ENCODE measurements at regions not wholly inside any gene's neighbourhood (a gene's known extent, or its start where the extent isn't known, plus 50 kb on each side); places are given as distances from the start of the nearest gene placed in this dataset.
A peak's percentile ranks its signal among the peaks of the same experiment; 100 is the strongest.
"Not testable (repeated sequence)": the region's sequence is repeated elsewhere in the genome, so short reads cannot be mapped to it uniquely, and the experiment has no call there.

GRCh38 chr10:44264244-44264643, 120.7 kb downstream of the CXCL12 start:
- Mint-ChIP-seq H3K27me3 (peaks cover 17% of the 10 kb centered on the region), H3K9me3 (peaks cover 11% of the 10 kb centered on the region), H3K4me3 (no peak overlapping the region), H3K27ac (no peak overlapping the region), H3K36me3 (ENCODE audit: low read depth) (no peaks in the 10 kb centered on the region), H3K4me1 (ENCODE audit: low read depth) (no peaks in the 10 kb centered on the region)
- DNase-seq, result no peak

- peaks cover 17% of the 10 kb centered on the region for H3K27me3 Mint-ChIP-seq
- H3K27ac Mint-ChIP-seq, result no peak overlapping the region
- no peaks in the 10 kb centered on the region for H3K4me1 Mint-ChIP-seq (ENCODE audit: low read depth)
- DNase-seq, result no peak
- peaks cover 11% of the 10 kb centered on the region for H3K9me3 Mint-ChIP-seq
- H3K4me3 Mint-ChIP-seq, result no peak overlapping the region
- H3K36me3 Mint-ChIP-seq (ENCODE audit: low read depth), result no peaks in the 10 kb centered on the region
Measured at GRCh38 chr10:44263771-44264170, 121.1 kb downstream of the CXCL12 start.

GRCh38 chr10:44262551-44263251, 122.2 kb downstream of the CXCL12 start:
- H3K4me3 Mint-ChIP-seq, result no peak overlapping the region

GRCh38 chr10:44261710-44262455, 123.0 kb downstream of the CXCL12 start:
- no peak overlapping the region for H3K4me3 Mint-ChIP-seq
- H3K4me1 Mint-ChIP-seq (ENCODE audit: low read depth), result no peaks in the 10 kb centered on the region
- no peak overlapping the region for H3K27ac Mint-ChIP-seq
- no peaks in the 10 kb centered on the region for H3K36me3 Mint-ChIP-seq (ENCODE audit: low read depth)
- peaks cover 5% of the 10 kb centered on the region for H3K9me3 Mint-ChIP-seq
- no peak for DNase-seq
- peaks cover 15% of the 10 kb centered on the region for H3K27me3 Mint-ChIP-seq

More at GRCh38 chr10:44262551-44263251, 122.2 kb downstream of the CXCL12 start:
- H3K27ac Mint-ChIP-seq, result peak overlapping the region; percentile 37
- peaks cover 6% of the 10 kb centered on the region for H3K9me3 Mint-ChIP-seq
- DNase-seq, result no peak
- no peaks in the 10 kb centered on the region for H3K4me1 Mint-ChIP-seq (ENCODE audit: low read depth)
- peaks cover 13% of the 10 kb centered on the region for H3K27me3 Mint-ChIP-seq
- H3K36me3 Mint-ChIP-seq (ENCODE audit: low read depth), result no peaks in the 10 kb centered on the region

GRCh38 chr10:44261296-44261695, 123.6 kb downstream of the CXCL12 start:
- no peak overlapping the region for H3K27ac Mint-ChIP-seq
- no peak overlapping the region for H3K4me3 Mint-ChIP-seq
- peaks cover 10% of the 10 kb centered on the region for H3K27me3 Mint-ChIP-seq
- H3K9me3 Mint-ChIP-seq, result no peaks in the 10 kb centered on the region
- no peaks in the 10 kb centered on the region for H3K36me3 Mint-ChIP-seq (ENCODE audit: low read depth)
- H3K4me1 Mint-ChIP-seq (ENCODE audit: low read depth), result no peaks in the 10 kb centered on the region
- no peak for DNase-seq

GRCh38 chr10:44260286-44260928, 124.5 kb downstream of the CXCL12 start:
- H3K4me1 Mint-ChIP-seq (ENCODE audit: low read depth), result no peaks in the 10 kb centered on the region
- H3K36me3 Mint-ChIP-seq (ENCODE audit: low read depth), result no peaks in the 10 kb centered on the region
- no peak for DNase-seq
- H3K9me3 Mint-ChIP-seq, result no peaks in the 10 kb centered on the region
- peaks cover 12% of the 10 kb centered on the region for H3K27me3 Mint-ChIP-seq
- no peak overlapping the region for H3K4me3 Mint-ChIP-seq
- no peak overlapping the region for H3K27ac Mint-ChIP-seq

- Mint-ChIP-seq H3K36me3 (ENCODE audit: low read depth) (no peaks in the 10 kb centered on the region), H3K27me3 (peaks cover 14% of the 10 kb centered on the region), H3K4me3 (no peak overlapping the region), H3K27ac (no peak overlapping the region), H3K4me1 (ENCODE audit: low read depth) (no peaks in the 10 kb centered on the region), H3K9me3 (no peaks in the 10 kb centered on the region)
- DNase-seq, result no peak
Measured at GRCh38 chr10:44259090-44259874, 125.6 kb downstream of the CXCL12 start.

GRCh38 chr10:44258460-44259089, 126.3 kb downstream of the CXCL12 start:
- Mint-ChIP-seq H3K9me3 (no peaks in the 10 kb centered on the region), H3K27ac (no peak overlapping the region), H3K36me3 (ENCODE audit: low read depth) (no peaks in the 10 kb centered on the region), H3K27me3 (peaks cover 14% of the 10 kb centered on the region), H3K4me3 (no peak overlapping the region), H3K4me1 (ENCODE audit: low read depth) (no peaks in the 10 kb centered on the region)
- no peak for DNase-seq

- Mint-ChIP-seq H3K27ac (no peak overlapping the region), H3K4me3 (no peak overlapping the region), H3K9me3 (no peaks in the 10 kb centered on the region), H3K36me3 (ENCODE audit: low read depth) (no peaks in the 10 kb centered on the region), H3K27me3 (peaks cover 15% of the 10 kb centered on the region), H3K4me1 (ENCODE audit: low read depth) (no peaks in the 10 kb centered on the region)
- DNase-seq, result no peak
Measured at GRCh38 chr10:44258019-44258418, 126.9 kb downstream of the CXCL12 start.

- no peak overlapping the region for H3K27ac Mint-ChIP-seq
- DNase-seq, result no peak
- H3K4me1 Mint-ChIP-seq (ENCODE audit: low read depth), result no peaks in the 10 kb centered on the region
- H3K36me3 Mint-ChIP-seq (ENCODE audit: low read depth), result no peaks in the 10 kb centered on the region
- peaks cover 20% of the 10 kb centered on the region for H3K27me3 Mint-ChIP-seq
- no peaks in the 10 kb centered on the region for H3K9me3 Mint-ChIP-seq
- H3K4me3 Mint-ChIP-seq, result no peak overlapping the region
Measured at GRCh38 chr10:44253769-44254462, 131.0 kb downstream of the CXCL12 start.

GRCh38 chr10:44252631-44253030, 132.3 kb downstream of the CXCL12 start:
- H3K27ac Mint-ChIP-seq; H3K36me3 Mint-ChIP-seq (ENCODE audit: low read depth); DNase-seq; H3K4me3 Mint-ChIP-seq; H3K9me3 Mint-ChIP-seq; H3K4me1 Mint-ChIP-seq (ENCODE audit: low read depth): not testable (repeated sequence)
- H3K27me3 Mint-ChIP-seq, result peaks cover 20% of the 10 kb centered on the region

- not testable (repeated sequence) for H3K9me3 Mint-ChIP-seq; H3K4me1 Mint-ChIP-seq (ENCODE audit: low read depth)
Measured at GRCh38 chr10:44249933-44250332, 135.0 kb downstream of the CXCL12 start.

GRCh38 chr10:44249490-44249889, 135.4 kb downstream of the CXCL12 start:
- H3K27me3 Mint-ChIP-seq, result peaks cover 11% of the 10 kb centered on the region
- no peaks in the 10 kb centered on the region for H3K36me3 Mint-ChIP-seq (ENCODE audit: low read depth)
- H3K4me1 Mint-ChIP-seq (ENCODE audit: low read depth), result no peaks in the 10 kb centered on the region
- DNase-seq, result no peak
- H3K4me3 Mint-ChIP-seq, result no peak overlapping the region
- H3K27ac Mint-ChIP-seq, result no peak overlapping the region
- no peaks in the 10 kb centered on the region for H3K9me3 Mint-ChIP-seq

More at GRCh38 chr10:44249933-44250332, 135.0 kb downstream of the CXCL12 start:
- H3K27me3 Mint-ChIP-seq, result peaks cover 14% of the 10 kb centered on the region
- not testable (repeated sequence) for DNase-seq; H3K27ac Mint-ChIP-seq; H3K4me3 Mint-ChIP-seq; H3K36me3 Mint-ChIP-seq (ENCODE audit: low read depth)
